Liver (tissue), 8 donors: ENCODE measurements at regions not wholly inside any gene's neighbourhood (a gene's known extent, or its start where the extent isn't known, plus 50 kb on each side); places are given as distances from the start of the nearest gene placed in this dataset.

Source experiments
- DNase-seq: peaks from one replicate; pipeline ENCODE4 v3.0.0-alpha.2; 2017; ENCODE audit warnings: low spot score
- H3K27ac ChIP-seq, 2 donors: one replicate each; pipeline ENCODE4 v1.7.0; 2013; ENCODE audit warnings: inconsistent platforms in 2 of 2, low read length in 2 of 2, control low read depth in 1 of 2, low read depth in 1 of 2, mild to moderate bottlenecking in 1 of 2
- H3K27me3 ChIP-seq, 4 donors: one replicate each; pipeline versions ENCODE4 v1.6.1 to v1.7.0; 2013; ENCODE audit warnings: low read length in 3 of 4, inconsistent platforms in 1 of 4, mild to moderate bottlenecking in 1 of 4, moderate library complexity in 1 of 4; ENCODE audit not compliant: control insufficient read depth in 4 of 4, insufficient read depth in 4 of 4
- H3K36me3 ChIP-seq, 4 donors: one replicate each; pipeline versions ENCODE4 v1.6.1 to v1.7.0; 2013; ENCODE audit warnings: low read length in 3 of 4, mild to moderate bottlenecking in 3 of 4, low read depth in 1 of 4, moderate library complexity in 1 of 4; ENCODE audit not compliant: control insufficient read depth in 4 of 4, insufficient read depth in 3 of 4
- H3K4me1 ChIP-seq, 4 donors: one replicate each; pipeline versions ENCODE4 v1.6.1 to v1.7.0; 2013; ENCODE audit warnings: low read length in 3 of 4, mild to moderate bottlenecking in 3 of 4, moderate library complexity in 1 of 4; ENCODE audit not compliant: control insufficient read depth in 4 of 4, insufficient read depth in 4 of 4
- H3K4me3 ChIP-seq, 3 donors: one replicate each; pipeline versions ENCODE4 v1.6.1 to v1.7.0; 2013; ENCODE audit warnings: low read length in 3 of 3, control low read depth in 1 of 3, low read depth in 1 of 3, mild to moderate bottlenecking in 1 of 3
- H3K9ac ChIP-seq, 2 donors: one replicate each; pipeline ENCODE4 v1.7.0; 2013; ENCODE audit warnings: low read length in 2 of 2, mild to moderate bottlenecking in 2 of 2, moderate library complexity in 2 of 2, control low read depth in 1 of 2, low read depth in 1 of 2
- H3K9me3 ChIP-seq, 4 donors: one replicate each; pipeline versions ENCODE4 v1.6.1 to v1.7.0; 2013; ENCODE audit warnings: low read length in 3 of 4; ENCODE audit not compliant: control insufficient read depth in 4 of 4
- CTCF ChIP-seq: fragments of 150-350 bp; IDR thresholded peaks from 2 replicates; pipeline ENCODE4 v1.5.1; 2017; ENCODE audit warnings: improper control_type of control experiment, low read depth, low read length; ENCODE audit not compliant: missing input control
- GABPA ChIP-seq, 2 donors: IDR thresholded peaks in 1 of 2; conservative IDR thresholded peaks in 1 of 2; 2 replicates each; pipeline ENCODE4 v1.6.1; 2016; ENCODE audit warnings: antibody characterized with exemption in 2 of 2, mild to moderate bottlenecking in 1 of 2, moderate library complexity in 1 of 2
- HNF4A ChIP-seq, 2 donors: conservative IDR thresholded peaks; 2 replicates each; pipeline ENCODE4 v1.6.1; 2016; ENCODE audit warnings: antibody characterized with exemption in 2 of 2, mild to moderate bottlenecking in 2 of 2
- HNF4G ChIP-seq: IDR thresholded peaks from 2 replicates; pipeline ENCODE4 v1.6.1; 2016; ENCODE audit warnings: antibody characterized with exemption
- NR2F2 ChIP-seq: IDR thresholded peaks from 2 replicates; pipeline ENCODE4 v1.6.1; 2016; ENCODE audit warnings: antibody characterized with exemption
- RAD21 ChIP-seq, 2 donors: IDR thresholded peaks; 2 replicates each; pipeline ENCODE4 v1.6.1; 2016; ENCODE audit warnings: antibody characterized with exemption in 2 of 2, mild to moderate bottlenecking in 2 of 2
- RXRA ChIP-seq, 2 donors: IDR thresholded peaks; 2 replicates each; pipeline ENCODE4 v1.6.1; 2017 to 2018; ENCODE audit warnings: antibody characterized with exemption in 2 of 2, mild to moderate bottlenecking in 1 of 2
- SP1 ChIP-seq: IDR thresholded peaks from 2 replicates; pipeline ENCODE4 v1.6.1; 2018; ENCODE audit warnings: antibody characterized with exemption, mild to moderate bottlenecking
- TAF1 ChIP-seq: conservative IDR thresholded peaks from 2 replicates; pipeline ENCODE4 v1.6.1; 2016; ENCODE audit warnings: antibody characterized with exemption, mild to moderate bottlenecking
- WGBS: extraction: QIAGEN DNeasy Blood & Tissue Kit; methylation state at CpG from one replicate; pipeline ENCODE4 v1.1.7; 2013; 5-methylcytosine and 5-hydroxymethylcytosine counted together
- TF ChIP-seq, protein P1 (sequence below): IDR thresholded peaks from 2 replicates; pipeline ENCODE4 v1.6.1; 2016; ENCODE audit warnings: antibody characterized with exemption, mild to moderate bottlenecking
- TF ChIP-seq, protein P2 (sequence below): IDR thresholded peaks from 2 replicates; pipeline ENCODE4 v1.6.1; 2016; ENCODE audit warnings: antibody characterized with exemption
- donor health status: healthy.
- donor health status: healthy.
- donor health status: healthy.
- donor health status: healthy.
- donor health status: healthy.

GRCh38 chr18:26689226-26689879 lies 141.0 kb upstream of the KCTD1 start:
- TF ChIP-seq TAF1, result no peak
- no peak for TF ChIP-seq GABPA (IDR thresholded peaks at IDR 0.05 in 1 of 2, conservative IDR thresholded peaks at IDR 0.05 in 1 of 2)
- TF ChIP-seq RXRA (IDR thresholded peaks at IDR 0.05), result no peak
- no peaks in the 10 kb centered on the region for H3K9me3 ChIP-seq
- no peak overlapping the region for H3K9ac ChIP-seq
- WGBS, result 57% methylated on average over 7 of the region's 7 CpGs
- H3K4me1 ChIP-seq, result no peaks in the 10 kb centered on the region
- no peak overlapping the region for H3K4me3 ChIP-seq
- no peaks in the 10 kb centered on the region for H3K27me3 ChIP-seq
- H3K36me3 ChIP-seq, result no peaks in the 10 kb centered on the region
- no peak for DNase-seq
- H3K27ac ChIP-seq, result no peak overlapping the region

GRCh38 chr18:26686532-26686931 lies 138.2 kb upstream of the KCTD1 start:
- Histone ChIP-seq H3K27me3 (peaks cover 0 to 2% (median 0%) of the 10 kb centered on the region in 4 donors), H3K36me3 (no peaks in the 10 kb centered on the region), H3K9me3 (no peaks in the 10 kb centered on the region), H3K9ac (no peak overlapping the region), H3K27ac (no peak overlapping the region), H3K4me3 (no peak overlapping the region), H3K4me1 (no peaks in the 10 kb centered on the region)
- no peak for DNase-seq
- WGBS, result 83% methylated on average over 3 of the region's 3 CpGs
- TF ChIP-seq GABPA (IDR thresholded peaks at IDR 0.05 in 1 of 2, conservative IDR thresholded peaks at IDR 0.05 in 1 of 2) (no peak), SP1 (no peak), RAD21 (IDR thresholded peaks at IDR 0.05) (no peak), RXRA (IDR thresholded peaks at IDR 0.05) (no peak), CTCF (no peak), HNF4A (conservative IDR thresholded peaks at IDR 0.05) (no peak), TAF1 (no peak), HNF4G (no peak), NR2F2 (no peak)
- TF ChIP-seq, protein P1, sequence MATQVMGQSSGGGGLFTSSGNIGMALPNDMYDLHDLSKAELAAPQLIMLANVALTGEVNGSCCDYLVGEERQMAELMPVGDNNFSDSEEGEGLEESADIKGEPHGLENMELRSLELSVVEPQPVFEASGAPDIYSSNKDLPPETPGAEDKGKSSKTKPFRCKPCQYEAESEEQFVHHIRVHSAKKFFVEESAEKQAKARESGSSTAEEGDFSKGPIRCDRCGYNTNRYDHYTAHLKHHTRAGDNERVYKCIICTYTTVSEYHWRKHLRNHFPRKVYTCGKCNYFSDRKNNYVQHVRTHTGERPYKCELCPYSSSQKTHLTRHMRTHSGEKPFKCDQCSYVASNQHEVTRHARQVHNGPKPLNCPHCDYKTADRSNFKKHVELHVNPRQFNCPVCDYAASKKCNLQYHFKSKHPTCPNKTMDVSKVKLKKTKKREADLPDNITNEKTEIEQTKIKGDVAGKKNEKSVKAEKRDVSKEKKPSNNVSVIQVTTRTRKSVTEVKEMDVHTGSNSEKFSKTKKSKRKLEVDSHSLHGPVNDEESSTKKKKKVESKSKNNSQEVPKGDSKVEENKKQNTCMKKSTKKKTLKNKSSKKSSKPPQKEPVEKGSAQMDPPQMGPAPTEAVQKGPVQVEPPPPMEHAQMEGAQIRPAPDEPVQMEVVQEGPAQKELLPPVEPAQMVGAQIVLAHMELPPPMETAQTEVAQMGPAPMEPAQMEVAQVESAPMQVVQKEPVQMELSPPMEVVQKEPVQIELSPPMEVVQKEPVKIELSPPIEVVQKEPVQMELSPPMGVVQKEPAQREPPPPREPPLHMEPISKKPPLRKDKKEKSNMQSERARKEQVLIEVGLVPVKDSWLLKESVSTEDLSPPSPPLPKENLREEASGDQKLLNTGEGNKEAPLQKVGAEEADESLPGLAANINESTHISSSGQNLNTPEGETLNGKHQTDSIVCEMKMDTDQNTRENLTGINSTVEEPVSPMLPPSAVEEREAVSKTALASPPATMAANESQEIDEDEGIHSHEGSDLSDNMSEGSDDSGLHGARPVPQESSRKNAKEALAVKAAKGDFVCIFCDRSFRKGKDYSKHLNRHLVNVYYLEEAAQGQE, result no peak
- TF ChIP-seq, protein P2, sequence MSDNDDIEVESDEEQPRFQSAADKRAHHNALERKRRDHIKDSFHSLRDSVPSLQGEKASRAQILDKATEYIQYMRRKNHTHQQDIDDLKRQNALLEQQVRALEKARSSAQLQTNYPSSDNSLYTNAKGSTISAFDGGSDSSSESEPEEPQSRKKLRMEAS, result no peak
